ENCODE measurements at regions not wholly inside any gene's neighbourhood (a gene's known extent, or its start where the extent isn't known, plus 50 kb on each side); places are given as distances from the start of the nearest gene placed in this dataset.

DNA sequence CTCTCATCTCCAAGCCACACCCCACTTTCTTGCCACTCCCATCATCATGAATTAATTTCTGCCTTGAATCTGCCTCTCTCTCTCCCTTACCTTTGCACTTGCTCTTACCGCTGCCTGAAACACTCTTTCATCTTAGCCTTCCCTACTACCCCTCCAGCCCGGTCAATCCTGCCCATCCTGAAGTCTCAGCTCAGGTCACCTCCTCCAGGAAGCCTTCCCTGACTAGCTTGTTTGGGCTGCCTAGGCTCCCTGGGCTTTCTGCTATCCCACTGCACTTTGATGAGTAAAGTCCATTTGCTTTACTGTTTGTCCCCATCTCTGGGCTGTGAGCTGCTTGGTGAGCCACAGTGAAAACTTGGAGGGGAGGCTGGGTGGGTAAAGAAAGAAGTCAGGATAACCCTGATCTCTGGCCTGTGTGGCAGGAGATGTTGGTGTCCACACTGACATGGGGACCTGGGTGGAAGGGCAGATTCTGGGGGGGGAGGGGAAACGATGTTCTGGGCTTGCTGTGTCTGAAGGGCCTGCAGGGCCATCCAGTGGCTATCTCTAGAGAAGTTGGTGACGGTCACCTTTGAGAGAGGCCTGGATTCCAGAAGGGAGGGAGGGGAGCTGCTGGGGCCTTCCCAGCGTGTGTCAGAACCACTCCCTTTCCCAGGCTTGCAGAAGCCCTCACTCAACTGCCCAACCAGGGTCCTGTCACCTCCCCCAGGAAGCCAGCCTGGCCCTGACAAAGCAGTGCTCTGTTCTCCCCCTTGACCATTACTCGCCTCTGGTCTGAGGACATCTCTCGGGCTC is 75.0 kb upstream of the DAB2IP start:
- no peaks in the 10 kb centered on the region for H3K27me3 ChIP-seq
- TF ChIP-seq EP300 (IDR thresholded peaks at IDR 0.05; ENCODE audit: low read depth), result no peak
- TF ChIP-seq, protein P1, sequence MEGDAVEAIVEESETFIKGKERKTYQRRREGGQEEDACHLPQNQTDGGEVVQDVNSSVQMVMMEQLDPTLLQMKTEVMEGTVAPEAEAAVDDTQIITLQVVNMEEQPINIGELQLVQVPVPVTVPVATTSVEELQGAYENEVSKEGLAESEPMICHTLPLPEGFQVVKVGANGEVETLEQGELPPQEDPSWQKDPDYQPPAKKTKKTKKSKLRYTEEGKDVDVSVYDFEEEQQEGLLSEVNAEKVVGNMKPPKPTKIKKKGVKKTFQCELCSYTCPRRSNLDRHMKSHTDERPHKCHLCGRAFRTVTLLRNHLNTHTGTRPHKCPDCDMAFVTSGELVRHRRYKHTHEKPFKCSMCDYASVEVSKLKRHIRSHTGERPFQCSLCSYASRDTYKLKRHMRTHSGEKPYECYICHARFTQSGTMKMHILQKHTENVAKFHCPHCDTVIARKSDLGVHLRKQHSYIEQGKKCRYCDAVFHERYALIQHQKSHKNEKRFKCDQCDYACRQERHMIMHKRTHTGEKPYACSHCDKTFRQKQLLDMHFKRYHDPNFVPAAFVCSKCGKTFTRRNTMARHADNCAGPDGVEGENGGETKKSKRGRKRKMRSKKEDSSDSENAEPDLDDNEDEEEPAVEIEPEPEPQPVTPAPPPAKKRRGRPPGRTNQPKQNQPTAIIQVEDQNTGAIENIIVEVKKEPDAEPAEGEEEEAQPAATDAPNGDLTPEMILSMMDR (IDR thresholded peaks at IDR 0.05), result no peak
- TF ChIP-seq POLR2AphosphoS5 (IDR thresholded peaks at IDR 0.05), result no peak
- TF ChIP-seq POLR2A (IDR thresholded peaks at IDR 0.05), result no peak
- no peaks in the 10 kb centered on the region for H3K36me3 ChIP-seq
- DNase-seq, result no peak
- H3K9me3 ChIP-seq, result no peaks in the 10 kb centered on the region
- WGBS, 2 donors (ENCODE audit: low coverage in 1 of 2), result 74 to 81% methylated on average over 4 to 7 of the region's 7 CpGs
- intact Hi-C loops (cut with DNase I; ENCODE audit: low total_unique reads) (no loop called here), in situ Hi-C loops (cut with MboI; ENCODE audit: low pct_ligation_motif_present in 1 of 4, low pct_unique_long_range_greater_than_20kb in 1 of 4, low sequenced_read_pairs in 3 of 4) (no loop called here)
- peak overlapping the region in 1 of 4 donors; percentile 57 for H3K27ac ChIP-seq
- H3K4me3 ChIP-seq, result no peak overlapping the region
- peaks cover 0 to 12% (median 5%) of the 10 kb centered on the region in 4 donors for H3K4me1 ChIP-seq

DNA sequence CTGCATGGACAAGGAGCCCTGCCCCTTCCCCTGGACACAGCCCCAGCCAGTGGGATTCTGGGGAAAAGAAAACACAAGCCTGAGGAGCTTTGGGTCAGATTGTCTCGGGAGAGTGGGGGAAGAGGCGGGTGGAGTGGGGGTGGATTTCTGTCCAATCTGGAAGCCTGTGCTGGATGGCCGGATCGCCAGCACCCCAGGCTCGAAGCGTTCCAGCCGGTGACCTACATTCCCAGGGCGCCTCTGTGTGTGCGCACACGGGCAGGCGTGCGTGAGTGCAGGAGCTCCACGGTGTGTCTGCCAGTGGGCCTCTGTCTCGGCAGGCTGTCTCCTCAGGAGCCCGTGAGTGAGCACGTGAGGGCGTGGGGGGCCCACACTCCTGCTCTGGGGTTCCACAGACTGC is 74.3 kb upstream of the DAB2IP start:
- Histone ChIP-seq H3K4me1 (peaks cover 0 to 12% (median 5%) of the 10 kb centered on the region in 4 donors), H3K36me3 (no peaks in the 10 kb centered on the region), H3K27ac (peak overlapping the region in 2 of 4 donors; percentile 8 to 57), H3K4me3 (no peak overlapping the region), H3K9me3 (no peaks in the 10 kb centered on the region), H3K27me3 (no peaks in the 10 kb centered on the region)
- in situ Hi-C loops (cut with MboI; ENCODE audit: low pct_ligation_motif_present in 1 of 4, low pct_unique_long_range_greater_than_20kb in 1 of 4, low sequenced_read_pairs in 3 of 4) (no loop called here), intact Hi-C loops (cut with DNase I; ENCODE audit: low total_unique reads) (no loop called here)
- 79% methylated on average over 17 of the region's 17 CpGs; no CpG with 5 or more reads in 1 of the 2 donors for WGBS, 2 donors (ENCODE audit: low coverage in 1 of 2)
- no peak for TF ChIP-seq POLR2AphosphoS5 (IDR thresholded peaks at IDR 0.05)
- TF ChIP-seq POLR2A (IDR thresholded peaks at IDR 0.05), result no peak
- TF ChIP-seq EP300 (IDR thresholded peaks at IDR 0.05; ENCODE audit: low read depth), result no peak
- TF ChIP-seq, protein P1 (IDR thresholded peaks at IDR 0.05), result no peak
- no peak for DNase-seq

- 74% methylated on average over 6 of the region's 7 CpGs; no CpG with 5 or more reads in 1 of the 2 donors for WGBS, 2 donors (ENCODE audit: low coverage in 1 of 2)
- TF ChIP-seq POLR2A (IDR thresholded peaks at IDR 0.05), result no peak
- TF ChIP-seq, protein P1 (IDR thresholded peaks at IDR 0.05), result no peak
- no peak for TF ChIP-seq POLR2AphosphoS5 (IDR thresholded peaks at IDR 0.05)
- TF ChIP-seq EP300 (IDR thresholded peaks at IDR 0.05; ENCODE audit: low read depth), result no peak
- Histone ChIP-seq H3K27ac (peak overlapping the region in 2 of 4 donors; percentile 8 to 57), H3K4me3 (no peak overlapping the region), H3K36me3 (no peaks in the 10 kb centered on the region), H3K27me3 (no peaks in the 10 kb centered on the region), H3K4me1 (peaks cover 0 to 12% (median 5%) of the 10 kb centered on the region in 4 donors), H3K9me3 (no peaks in the 10 kb centered on the region)
- intact Hi-C loops (cut with DNase I; ENCODE audit: low total_unique reads) (no loop called here), in situ Hi-C loops (cut with MboI; ENCODE audit: low pct_ligation_motif_present in 1 of 4, low pct_unique_long_range_greater_than_20kb in 1 of 4, low sequenced_read_pairs in 3 of 4) (no loop called here)
- no peak for DNase-seq
Observed at GRCh38 chr9:121577572-121577971, 73.9 kb upstream of the DAB2IP start.

DNA sequence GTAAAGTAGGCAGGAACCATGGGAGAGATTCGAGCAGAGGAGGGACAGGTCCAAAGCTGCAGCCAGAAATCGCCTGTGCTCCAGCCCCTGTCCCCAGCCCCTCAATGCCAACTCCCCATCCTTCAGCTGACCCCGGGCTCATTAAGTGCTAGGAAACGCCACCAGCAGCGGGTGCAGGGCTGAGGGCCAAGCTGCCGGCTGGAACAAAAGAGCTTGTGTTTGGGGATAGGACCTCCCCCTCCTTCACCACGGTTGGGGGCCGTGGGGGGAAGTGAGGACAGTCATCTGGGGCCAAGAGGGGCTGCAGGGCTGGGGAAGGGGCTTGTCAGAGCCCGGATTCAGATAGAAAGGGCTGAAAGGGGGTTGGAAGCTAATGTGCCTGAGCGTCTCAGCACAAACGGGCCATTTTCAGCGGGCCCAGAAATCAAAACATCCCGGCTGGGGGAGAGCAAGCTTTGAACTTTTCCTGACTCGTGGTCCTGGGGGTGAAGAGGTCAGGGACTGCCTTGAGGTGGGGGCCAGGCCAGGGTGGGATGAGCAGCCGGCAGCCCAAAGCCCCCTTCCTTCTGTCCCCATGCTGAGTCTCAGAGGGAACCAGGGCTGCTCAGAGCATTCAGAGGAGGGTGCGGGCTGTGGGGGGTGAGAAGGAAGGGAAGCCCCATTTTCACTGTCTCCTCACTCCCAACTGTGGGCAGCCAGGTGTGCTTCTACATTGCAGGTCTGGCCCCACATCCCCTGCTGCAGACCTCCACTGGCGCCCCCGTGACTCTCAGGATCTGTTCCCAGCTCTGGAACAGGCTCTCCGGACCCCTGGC is 69.4 kb upstream of the DAB2IP start:
- Histone ChIP-seq H3K4me1 (peaks cover 0 to 8% (median 3%) of the 10 kb centered on the region in 4 donors), H3K9me3 (no peaks in the 10 kb centered on the region), H3K36me3 (no peaks in the 10 kb centered on the region), H3K4me3 (no peak overlapping the region), H3K27me3 (no peaks in the 10 kb centered on the region), H3K27ac (no peak overlapping the region)
- DNase-seq, result no peak
- WGBS, 2 donors (ENCODE audit: low coverage in 1 of 2), result 41 to 100% methylated on average over 3 to 19 of the region's 19 CpGs
- in situ Hi-C loops (cut with MboI; ENCODE audit: low pct_ligation_motif_present in 1 of 4, low pct_unique_long_range_greater_than_20kb in 1 of 4, low sequenced_read_pairs in 3 of 4), result no loop called here
- intact Hi-C loops (cut with DNase I; ENCODE audit: low total_unique reads), result no loop called here
- TF ChIP-seq EP300 (IDR thresholded peaks at IDR 0.05; ENCODE audit: low read depth) (no peak), POLR2A (IDR thresholded peaks at IDR 0.05) (no peak)

Data from transverse colon (tissue), 4 donors.